AG04450 (cell line): ENCODE measurements at regions not wholly inside any gene's neighbourhood (a gene's known extent, or its start where the extent isn't known, plus 50 kb on each side); places are given as distances from the start of the nearest gene placed in this dataset.

Source experiments
- CTCF ChIA-PET: fragments of 300-600, 350-600 bp; formaldehyde crosslinking; extraction: SDS; loops from one replicate; lab custom pipeline; 2022; ENCODE audit warnings: antibody characterized with exemption, inconsistent platforms; lab: Charles Lee
- POLR2A ChIA-PET: fragments of 350-600 bp; formaldehyde crosslinking; extraction: SDS; loops from one replicate; lab custom pipeline; 2021; ENCODE audit warnings: antibody characterized with exemption, inconsistent platforms; lab: Yijun Ruan, JAX
- DNase-seq: peaks from one replicate; pipeline ENCODE4 v3.0.0-alpha.2; 2011; ENCODE audit warnings: low read depth, low spot score
- H3K27ac ChIP-seq: one replicate; pipeline ENCODE4 v1.5.1; 2012; ENCODE audit warnings: low read depth, low read length, control low read depth
- H3K27me3 ChIP-seq: one replicate; pipeline ENCODE4 v1.6.0; 2012; ENCODE audit warnings: low read length; ENCODE audit not compliant: control insufficient read depth, insufficient read depth
- H3K4me3 ChIP-seq: 2 replicates; pipeline ENCODE4 v1.5.1; 2011; ENCODE audit warnings: mild to moderate bottlenecking, low read depth, low read length, control low read depth
- H3K9me3 ChIP-seq: 2 replicates; pipeline ENCODE4 v1.5.1; 2012; ENCODE audit warnings: low read length; ENCODE audit not compliant: control insufficient read depth, insufficient read depth
- CTCF ChIP-seq: IDR thresholded peaks from 2 replicates; pipeline ENCODE4 v1.5.1; 2011; ENCODE audit warnings: low read depth, low read length, control low read depth, inconsistent platforms

GRCh38 chr20:11608736-11609135, 309.0 kb upstream of the BTBD3 start:
- no peak overlapping the region for H3K27ac ChIP-seq
- TF ChIP-seq CTCF = no peak
- ChIA-PET POLR2A (no interaction called here), CTCF (no interaction called here)
- no peak overlapping the region for H3K4me3 ChIP-seq
- peaks cover 8% of the 10 kb centered on the region; the same call in 1 of the 2 replicates for H3K9me3 ChIP-seq
- no peaks in the 10 kb centered on the region for H3K27me3 ChIP-seq
- DNase-seq = no peak

- CTCF ChIA-PET = no interaction called here
- TF ChIP-seq CTCF = no peak
- DNase-seq = no peak
- H3K9me3 ChIP-seq = no peaks in the 10 kb centered on the region
- POLR2A ChIA-PET = no interaction called here
- H3K27me3 ChIP-seq = no peaks in the 10 kb centered on the region
- no peak overlapping the region for H3K27ac ChIP-seq
- H3K4me3 ChIP-seq = no peak overlapping the region
These were observed 293.0 kb upstream of the BTBD3 start for GRCh38 chr20:11624704-11625103.

GRCh38 chr20:11626551-11626950, 291.1 kb upstream of the BTBD3 start:
- CTCF ChIA-PET = no interaction called here
- Histone ChIP-seq H3K9me3 (no peaks in the 10 kb centered on the region), H3K4me3 (no peak overlapping the region), H3K27ac (no peak overlapping the region), H3K27me3 (no peaks in the 10 kb centered on the region)
- DNase-seq = no peak
- POLR2A ChIA-PET = no interaction called here
- no peak for TF ChIP-seq CTCF

GRCh38 chr20:11642866-11643265, 274.8 kb upstream of the BTBD3 start:
- H3K9me3 ChIP-seq = peaks cover 11% of the 10 kb centered on the region
- ChIA-PET POLR2A (no interaction called here), CTCF (no interaction called here)
- no peak for DNase-seq
- TF ChIP-seq CTCF = no peak
- no peaks in the 10 kb centered on the region for H3K27me3 ChIP-seq
- no peak overlapping the region for H3K4me3 ChIP-seq
- H3K27ac ChIP-seq = no peak overlapping the region

- peaks cover 11% of the 10 kb centered on the region for H3K9me3 ChIP-seq
- DNase-seq = no peak
- no peak overlapping the region for H3K27ac ChIP-seq
- ChIA-PET CTCF (interaction anchor here (0.5 kb wide), 1 partner anchor 74 kb away, joined by 3 read pairs; no protein-coding TSS in a partner anchor), POLR2A (no interaction called here)
- no peak for TF ChIP-seq CTCF
- H3K4me3 ChIP-seq = no peak overlapping the region
- no peaks in the 10 kb centered on the region for H3K27me3 ChIP-seq
These were observed 271.3 kb upstream of the BTBD3 start for GRCh38 chr20:11646359-11646758.
